NCI-H526 (cell line): ENCODE measurements at regions not wholly inside any gene's neighbourhood (a gene's known extent, or its start where the extent isn't known, plus 50 kb on each side); places are given as distances from the start of the nearest gene placed in this dataset.

Experiments used
- DNase-seq, 2 experiments: peaks; one replicate each; lab custom pipeline; 2025; lab: John Stamatoyannopoulos, UW

DNA sequence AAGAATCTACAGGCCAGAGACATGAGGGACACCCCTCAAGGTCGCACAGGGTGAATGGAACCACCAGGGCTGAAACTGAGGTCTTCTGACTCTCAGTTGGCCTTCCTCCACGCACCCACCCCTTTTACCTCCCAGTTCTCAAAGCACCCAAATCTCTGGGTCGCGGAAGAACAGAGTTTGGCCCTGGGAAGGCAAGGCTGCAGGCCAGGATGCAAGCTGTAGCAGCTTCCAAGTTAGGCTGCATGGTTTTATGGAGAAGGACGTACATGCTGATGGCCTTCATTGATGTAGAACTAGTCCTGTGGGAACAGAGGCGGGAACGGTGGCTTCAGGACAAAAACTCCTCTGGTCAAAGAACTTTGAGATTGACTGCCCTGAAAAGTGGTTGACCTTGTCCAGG is 143.5 kb upstream of the B3GAT1 start:
- no peak for DNase-seq

DNA sequence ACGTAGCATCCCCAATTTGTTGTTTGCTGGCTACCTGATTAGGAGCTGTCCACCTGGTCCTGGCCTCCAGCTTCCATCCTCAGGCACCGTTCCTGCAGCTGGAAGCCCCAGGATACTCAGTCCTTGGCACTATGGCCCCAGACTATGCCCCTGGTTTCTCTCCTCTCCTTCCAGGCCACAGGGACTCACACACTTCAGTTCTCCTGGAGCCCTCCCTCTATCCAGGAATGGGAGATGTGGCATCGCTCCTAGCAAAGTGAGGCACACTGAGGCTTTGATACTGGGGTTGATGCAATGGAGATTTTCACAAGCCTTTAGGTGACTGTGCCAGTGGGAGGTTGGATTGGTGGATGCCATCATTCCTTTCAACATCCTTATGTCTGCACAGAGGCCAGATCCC is 142.8 kb upstream of the B3GAT1 start:
- no peak for DNase-seq

- DNase-seq: no peak
Observed at GRCh38 chr11:134554106-134554505, 142.1 kb upstream of the B3GAT1 start.

- DNase-seq: no peak
Observed at GRCh38 chr11:134552749-134553148, 140.7 kb upstream of the B3GAT1 start.

- DNase-seq: no peak
Observed at GRCh38 chr11:134545521-134545920, 133.5 kb upstream of the B3GAT1 start.

DNA sequence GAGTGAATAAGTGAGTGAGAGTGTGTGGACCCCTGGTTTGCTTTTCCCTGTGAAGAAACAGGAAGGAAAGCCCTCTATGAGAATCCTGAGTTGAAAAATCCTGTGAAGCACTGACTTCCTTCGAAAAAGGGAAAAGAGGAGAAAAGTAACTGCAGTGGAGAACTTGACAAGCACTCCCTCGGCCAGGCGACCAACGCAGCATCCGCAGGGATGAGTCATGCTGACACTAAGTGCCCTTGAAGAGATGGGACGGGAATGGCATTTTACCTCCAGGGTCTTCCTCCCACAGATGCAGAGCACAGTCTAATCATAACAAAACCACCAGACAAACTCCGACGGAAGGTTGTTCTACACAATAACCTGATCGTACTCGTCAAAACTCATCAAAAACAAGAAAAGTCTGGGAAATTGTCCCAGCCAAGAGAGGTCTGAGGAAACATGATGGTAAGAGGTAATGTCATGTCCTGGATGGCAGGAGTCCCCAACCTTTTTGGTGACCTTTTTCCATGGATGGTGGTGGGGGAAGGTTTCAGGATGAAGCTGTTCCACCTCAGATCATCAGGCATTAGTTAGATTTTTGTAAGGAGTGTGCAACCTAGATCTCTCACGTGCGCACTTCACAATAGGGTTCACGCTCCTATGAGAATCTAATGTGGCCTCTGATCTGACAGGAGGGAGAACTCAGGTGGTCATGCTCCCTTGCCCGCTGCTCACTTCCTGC is 132.2 kb upstream of the B3GAT1 start:
- DNase-seq: no peak

DNA sequence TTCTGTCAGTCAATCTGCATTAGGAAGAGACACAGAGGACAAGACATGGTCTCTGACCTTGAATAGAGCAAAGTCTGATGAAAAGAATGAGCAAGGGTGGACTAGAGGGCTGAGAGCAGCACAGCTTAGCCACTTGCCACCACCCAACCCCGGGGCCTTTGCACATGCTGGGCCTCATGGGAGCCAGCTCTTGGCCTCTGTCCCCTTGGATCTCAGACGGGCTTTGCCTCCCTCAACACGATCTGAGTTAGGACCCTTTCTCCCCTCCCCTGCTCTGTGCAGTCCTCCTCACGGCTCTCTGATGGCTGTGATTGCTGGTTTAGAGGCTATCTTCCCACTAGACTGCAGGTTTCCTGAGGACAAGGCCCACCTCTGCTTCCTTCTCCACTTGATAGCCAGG is 131.6 kb upstream of the B3GAT1 start:
- no peak for DNase-seq

DNA sequence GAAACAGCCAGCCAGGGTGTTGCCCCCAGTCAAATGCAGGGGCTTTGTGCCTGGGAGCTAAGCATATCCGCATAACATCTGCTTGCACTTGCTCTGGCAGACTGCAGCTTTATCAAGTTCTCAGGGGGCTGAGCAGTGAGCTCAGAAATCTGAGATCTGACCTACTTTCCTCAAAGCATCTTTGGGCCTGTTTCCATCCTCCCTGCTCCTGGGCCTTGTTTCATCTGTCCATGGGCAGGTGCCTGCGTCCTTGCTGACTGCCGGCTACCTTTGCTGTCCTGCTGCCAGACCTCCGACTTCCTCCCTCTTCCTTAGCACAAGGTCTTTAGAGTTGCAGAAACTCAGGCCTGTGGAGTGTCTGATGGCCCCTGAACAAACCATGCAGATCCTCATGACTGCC is 131.2 kb upstream of the B3GAT1 start:
- no peak for DNase-seq

- no peak for DNase-seq
Observed at GRCh38 chr11:134542401-134543165, 130.5 kb upstream of the B3GAT1 start.

- DNase-seq: no peak
Observed at GRCh38 chr11:134541951-134542350, 129.9 kb upstream of the B3GAT1 start.

DNA sequence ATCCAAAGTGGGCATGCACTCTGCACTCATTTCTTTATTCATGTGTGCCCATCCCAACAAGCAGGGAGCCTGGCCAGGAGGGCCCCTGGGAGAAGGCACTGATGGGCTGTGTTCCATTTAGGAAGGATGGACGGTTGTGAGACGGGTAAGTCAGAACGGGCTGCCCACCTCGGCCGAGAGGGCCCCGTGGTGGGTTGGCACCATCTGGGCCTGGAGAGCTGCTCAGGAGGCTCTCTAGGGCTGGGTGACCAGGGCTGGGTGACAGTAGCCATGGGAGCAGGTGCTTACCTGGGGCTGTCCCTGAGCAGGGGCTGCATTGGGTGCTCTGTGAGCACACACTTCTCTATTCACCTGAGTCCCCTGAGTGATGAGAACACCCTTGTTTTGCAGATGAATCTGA is 129.3 kb upstream of the B3GAT1 start:
- no peak for DNase-seq

GRCh38 chr11:134539285-134539684 is 127.2 kb upstream of the B3GAT1 start:
- no peak for DNase-seq

DNA sequence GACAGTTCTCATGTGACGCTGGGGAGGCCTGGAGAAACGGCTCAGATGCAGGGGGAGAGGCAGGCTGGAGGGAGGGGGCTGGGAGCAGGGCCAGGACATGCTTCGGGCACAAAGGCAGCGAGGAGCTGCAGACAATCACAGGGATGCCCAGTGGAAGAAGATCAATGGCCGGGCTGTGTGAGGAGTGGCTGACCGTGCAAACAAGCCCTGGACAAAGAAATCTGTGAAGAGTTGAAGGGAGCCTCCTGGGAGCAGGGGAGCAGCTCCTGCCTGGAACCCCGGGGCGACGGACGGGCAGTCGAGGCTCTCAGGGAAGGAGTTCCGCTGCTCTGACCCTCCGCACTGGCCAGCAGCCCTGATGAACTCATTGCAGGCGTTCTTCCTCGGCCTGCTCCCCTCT is 126.7 kb upstream of the B3GAT1 start:
- DNase-seq: no peak

DNA sequence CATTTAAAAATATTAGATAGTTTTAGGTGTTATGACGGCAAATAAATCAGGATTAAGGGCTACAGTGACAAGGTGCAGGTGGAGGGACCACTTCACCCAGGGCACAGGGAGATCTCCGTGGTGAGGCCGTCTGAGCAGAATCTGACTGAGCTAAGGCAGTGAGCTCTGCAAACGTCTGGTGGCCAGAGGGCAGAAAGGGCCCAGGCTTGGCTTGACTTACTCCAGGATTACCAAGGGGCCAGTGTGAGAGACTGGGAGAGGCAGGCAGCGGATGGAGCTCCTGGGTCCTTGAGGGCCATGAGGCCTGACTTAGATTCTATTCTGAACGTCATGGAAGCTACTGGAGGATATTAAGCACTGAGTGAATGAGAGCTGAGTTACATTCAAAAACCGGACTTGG is 125.9 kb upstream of the B3GAT1 start:
- DNase-seq: no peak

GRCh38 chr11:134537296-134537695 is 125.3 kb upstream of the B3GAT1 start:
- DNase-seq: no peak

- DNase-seq: no peak
Observed at GRCh38 chr11:134536677-134537076, 124.6 kb upstream of the B3GAT1 start.

- DNase-seq: no peak
Observed at GRCh38 chr11:134536219-134536618, 124.2 kb upstream of the B3GAT1 start.

DNA sequence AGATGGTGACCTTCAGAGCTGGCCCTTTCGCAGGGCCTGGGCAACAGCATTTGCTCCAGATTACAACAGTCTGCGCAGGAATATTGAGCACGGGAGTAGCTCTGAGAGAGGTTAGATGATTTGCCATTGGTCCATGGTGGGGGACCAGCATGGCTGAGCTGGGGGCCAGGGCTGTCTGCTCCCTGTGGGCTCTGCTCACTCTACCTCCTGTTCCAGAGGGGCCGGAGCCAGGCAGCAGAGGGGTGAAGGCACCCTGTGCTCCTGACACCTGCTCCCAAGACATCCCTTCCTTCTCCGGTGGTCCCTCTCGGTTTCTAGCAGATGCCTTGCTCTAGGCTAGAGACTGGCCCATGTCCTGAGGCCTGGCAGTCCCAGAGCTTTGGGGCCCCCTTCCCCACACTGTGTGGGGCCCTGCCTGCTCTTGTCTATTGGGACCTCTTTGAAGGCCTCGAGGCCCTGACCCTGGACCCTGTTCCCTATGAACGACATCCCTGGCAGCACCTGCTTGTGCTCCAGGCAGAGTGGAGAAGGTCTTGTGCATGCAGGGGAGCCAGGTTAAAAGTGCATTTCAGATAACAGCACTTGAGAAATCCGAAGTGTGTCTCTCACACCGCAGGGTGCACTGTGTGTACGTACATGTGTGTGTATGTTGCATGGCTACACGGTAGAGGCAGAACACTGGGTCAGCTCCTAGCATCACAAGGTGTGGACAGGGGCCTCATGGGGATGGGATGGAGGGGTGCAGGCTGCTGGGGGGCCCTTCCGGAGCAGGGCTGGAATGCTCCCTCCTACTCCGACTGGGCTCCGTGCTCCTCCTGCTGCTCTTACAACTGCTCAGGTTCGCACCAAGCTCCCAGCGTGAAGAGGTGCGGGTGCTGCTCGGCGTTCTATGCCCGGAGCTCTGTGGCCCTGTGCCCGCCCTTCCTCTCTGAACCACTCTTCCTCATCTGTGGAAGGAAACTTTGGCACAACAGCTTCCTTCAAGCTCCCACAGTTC is 123.3 kb upstream of the B3GAT1 start:
- no peak for DNase-seq

DNA sequence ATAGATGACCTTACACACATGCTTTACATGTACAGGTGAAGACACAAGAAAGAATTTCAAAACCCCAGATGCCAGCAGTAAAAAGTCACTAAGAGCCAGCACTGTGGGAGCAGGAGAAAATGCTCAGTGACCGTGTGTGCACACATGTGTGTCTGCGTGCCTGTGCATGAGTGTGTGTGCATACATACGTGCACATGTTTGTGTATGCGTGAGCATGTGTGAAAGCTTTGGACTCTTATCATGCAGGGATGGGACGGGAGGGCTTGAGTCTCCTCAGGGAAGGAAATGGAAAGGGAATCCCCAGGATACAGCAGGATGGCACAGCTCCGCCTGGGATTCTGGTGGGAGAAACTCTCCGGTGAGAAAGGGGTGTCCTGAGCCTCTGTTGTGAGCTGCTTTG is 121.5 kb upstream of the B3GAT1 start:
- no peak for DNase-seq

DNA sequence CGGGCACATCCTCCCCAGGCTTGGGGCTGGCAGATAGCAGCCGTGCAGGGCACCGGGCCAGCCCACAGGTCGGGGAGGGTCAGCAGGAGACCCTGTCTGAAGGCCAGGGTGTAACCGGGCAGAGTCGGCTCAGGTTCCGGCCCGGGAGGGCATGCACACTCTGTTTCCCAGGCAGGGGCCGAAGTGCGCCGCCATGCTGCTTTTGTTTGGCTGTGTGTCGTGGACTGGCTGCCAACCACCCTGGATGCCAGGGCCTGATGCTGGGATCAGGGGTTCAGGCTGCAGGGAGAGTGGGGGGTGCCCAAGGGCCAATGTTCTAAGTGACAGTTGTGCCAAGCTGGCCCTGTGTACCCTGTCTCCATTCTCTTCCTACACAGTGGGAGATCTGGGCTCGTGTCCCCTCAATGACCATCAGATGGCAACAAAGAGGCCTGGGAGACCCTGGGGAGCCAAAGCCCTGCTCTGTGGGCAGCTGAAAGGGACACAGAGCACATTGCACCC is 120.9 kb upstream of the B3GAT1 start:
- DNase-seq: peak in 1 of 2 experiments; percentile 49

DNA sequence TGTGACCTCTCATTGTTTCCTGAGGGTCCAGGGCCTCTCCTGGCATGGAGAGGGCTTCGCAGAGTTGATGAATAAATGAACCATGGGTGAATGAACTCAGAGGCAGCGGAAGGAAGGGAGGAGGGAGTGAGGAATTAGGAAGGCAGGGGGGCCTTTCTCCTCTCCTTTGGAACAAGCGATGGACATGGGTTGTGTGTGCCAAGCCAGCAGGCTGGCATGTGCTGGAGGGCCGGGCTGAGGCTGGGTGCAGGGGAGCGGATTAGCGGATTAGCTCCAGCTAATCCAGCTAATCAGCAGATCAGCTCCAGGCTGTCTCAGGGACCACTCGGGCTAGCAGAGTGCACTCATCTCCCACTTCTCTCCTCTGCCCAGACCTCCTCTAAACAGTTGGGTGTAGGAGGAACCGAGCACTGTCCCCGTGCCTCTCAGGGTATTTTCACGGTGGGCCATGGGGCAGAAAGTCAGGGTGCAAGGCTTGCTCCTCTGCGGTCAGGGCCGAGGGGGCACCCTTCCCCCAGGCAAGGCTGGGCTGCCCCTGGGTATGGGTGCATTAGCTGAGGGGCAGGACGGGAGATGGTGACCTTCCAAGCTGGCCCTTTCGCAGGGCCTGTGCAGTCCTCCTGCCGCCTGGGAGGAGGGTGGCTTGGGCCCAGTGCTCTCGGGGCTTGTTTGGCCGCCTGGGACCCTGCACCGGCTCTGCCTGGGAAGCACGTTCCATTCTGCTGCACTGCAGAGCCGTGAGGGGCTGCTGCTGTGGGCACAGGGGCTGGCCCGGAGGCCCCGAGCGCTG is 120.3 kb upstream of the B3GAT1 start:
- no peak for DNase-seq
